ENCODE measurements at regions not wholly inside any gene's neighbourhood (a gene's known extent, or its start where the extent isn't known, plus 50 kb on each side); places are given as distances from the start of the nearest gene placed in this dataset.

GRCh38 chr17:70017112-70017511 lies 57.9 kb upstream of the KCNJ16 start:
- TF ChIP-seq CTCF (IDR thresholded peaks at IDR 0.05) (no peak), POLR2A (IDR thresholded peaks at IDR 0.05) (no peak)

Data from adrenal gland (tissue), 5 donors.